Fibroblast of mammary gland (primary cell): ENCODE measurements at regions not wholly inside any gene's neighbourhood (a gene's known extent, or its start where the extent isn't known, plus 50 kb on each side); places are given as distances from the start of the nearest gene placed in this dataset.

Experiments used
- DNase-seq: peaks from one replicate; pipeline ENCODE4 v3.0.0-alpha.2; 2010; ENCODE audit warnings: low read depth
- H3K4me3 ChIP-seq: 2 replicates; pipeline ENCODE4 v1.5.1; 2011; ENCODE audit warnings: low read depth, mild to moderate bottlenecking, low read length, moderate library complexity; ENCODE audit not compliant: control insufficient read depth
- CTCF ChIP-seq: conservative IDR thresholded peaks from 2 replicates; pipeline ENCODE4 v1.5.1; 2011; ENCODE audit warnings: low read depth, low read length, inconsistent platforms; ENCODE audit not compliant: control insufficient read depth, insufficient read depth

DNA sequence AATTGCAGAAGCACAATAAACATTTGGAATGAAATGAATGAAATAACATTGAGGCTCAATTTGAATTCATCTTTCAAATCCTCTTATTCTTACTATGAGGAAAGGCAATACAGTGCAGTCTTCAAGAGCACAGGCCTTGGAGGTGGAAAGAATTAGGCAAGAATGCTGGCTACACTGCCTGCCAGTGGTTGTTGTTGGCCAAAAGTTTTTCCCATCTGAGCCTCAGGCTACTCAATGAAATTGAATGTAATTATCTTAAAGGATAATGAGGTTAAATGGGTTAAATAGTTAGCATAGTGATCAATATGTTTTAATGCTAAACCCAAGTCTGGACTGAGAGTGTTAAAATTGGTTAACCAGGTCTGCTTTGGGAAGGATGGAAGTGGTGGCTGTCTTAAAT lies 140.9 kb downstream of the MBL2 start:
- TF ChIP-seq CTCF = no peak
- H3K4me3 ChIP-seq = no peak overlapping the region
- DNase-seq = no peak

DNA sequence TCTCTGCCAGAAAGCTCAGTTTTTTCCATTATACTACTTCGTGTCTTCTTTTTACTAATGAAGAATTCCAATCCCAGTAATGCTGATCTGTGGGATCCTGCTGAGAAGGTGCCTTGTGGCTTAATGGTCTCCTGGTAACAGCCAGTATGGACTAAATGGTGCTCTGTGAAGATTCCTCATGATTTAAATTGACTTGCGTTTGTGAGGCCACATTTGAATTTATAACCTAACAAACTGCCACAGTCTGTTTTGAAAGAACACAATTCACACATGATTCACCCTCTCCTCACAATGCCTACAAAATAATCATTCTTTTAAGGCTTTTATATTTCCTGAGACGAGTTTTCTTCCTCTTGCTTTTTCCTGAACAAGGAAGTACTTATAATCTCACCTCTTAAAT lies 140.0 kb downstream of the MBL2 start:
- DNase-seq = no peak
- H3K4me3 ChIP-seq = no peak overlapping the region
- no peak for TF ChIP-seq CTCF

DNA sequence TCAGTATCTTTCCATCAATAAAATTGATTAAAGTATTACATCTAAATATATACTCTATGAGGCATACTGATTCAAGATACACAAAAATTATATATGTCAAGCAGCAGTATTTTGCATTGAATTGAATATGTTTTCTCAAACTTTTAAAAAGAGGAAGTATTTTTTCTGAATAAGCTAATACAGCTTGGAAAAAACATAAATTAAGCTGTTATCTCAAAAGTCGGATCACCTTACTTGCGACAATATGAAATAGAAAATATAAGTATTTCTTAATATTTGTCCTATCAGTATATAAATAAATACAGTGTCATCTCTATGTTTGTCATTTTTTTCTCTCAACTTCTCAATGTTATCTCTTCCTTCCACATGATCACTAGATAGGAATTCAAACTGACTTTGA lies 139.3 kb downstream of the MBL2 start:
- no peak for DNase-seq
- no peak overlapping the region for H3K4me3 ChIP-seq
- no peak for TF ChIP-seq CTCF

GRCh38 chr10:52635651-52636050 lies 136.9 kb downstream of the MBL2 start:
- H3K4me3 ChIP-seq = no peak overlapping the region
- no peak for TF ChIP-seq CTCF
- DNase-seq = no peak

- H3K4me3 ChIP-seq = no peak overlapping the region
- no peak for TF ChIP-seq CTCF
- DNase-seq = no peak
Observed at GRCh38 chr10:52636874-52637273, 135.7 kb downstream of the MBL2 start.

GRCh38 chr10:52637592-52637991 lies 135.0 kb downstream of the MBL2 start:
- no peak overlapping the region for H3K4me3 ChIP-seq
- no peak for DNase-seq
- TF ChIP-seq CTCF = no peak

- no peak for DNase-seq
- no peak overlapping the region for H3K4me3 ChIP-seq
- TF ChIP-seq CTCF = no peak
Observed at GRCh38 chr10:52639652-52640051, 132.9 kb downstream of the MBL2 start.
